ENCODE measurements at regions not wholly inside any gene's neighbourhood (a gene's known extent, or its start where the extent isn't known, plus 50 kb on each side); places are given as distances from the start of the nearest gene placed in this dataset.

DNA sequence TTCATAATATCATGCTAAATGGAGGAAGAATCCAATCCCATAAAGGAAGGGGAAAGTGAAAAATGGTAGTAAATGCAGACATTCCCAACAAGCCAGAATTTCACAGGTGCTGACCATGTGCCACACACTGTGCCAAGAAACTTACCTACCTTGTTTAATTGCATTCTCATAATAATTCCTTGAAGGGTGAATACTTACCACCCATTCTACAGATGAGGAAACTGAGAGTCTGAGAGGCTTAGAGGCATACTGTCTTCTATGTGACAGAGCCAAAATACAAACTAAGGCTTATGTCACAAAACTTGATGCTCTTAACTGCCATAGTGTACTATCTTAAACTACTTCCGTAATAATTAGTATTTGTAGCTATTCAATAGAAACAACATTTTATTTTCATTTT, 454.7 kb downstream of the UTRN start:
- Mint-ChIP-seq H3K27me3 (ENCODE audit: unreplicated experiment) (no peaks in the 10 kb centered on the region), H3K9me3 (ENCODE audit: low read depth, unreplicated experiment) (no peaks in the 10 kb centered on the region), H3K4me3 (ENCODE audit: low read depth, unreplicated experiment) (no peak overlapping the region), H3K4me1 (ENCODE audit: low read depth, unreplicated experiment) (no peaks in the 10 kb centered on the region), H3K27ac (ENCODE audit: unreplicated experiment) (no peak overlapping the region), H3K36me3 (ENCODE audit: insufficient read depth, unreplicated experiment) (no peaks in the 10 kb centered on the region)
- CTCF ChIA-PET: no interaction called here
- DNase-seq: no peak
- BruUV-seq (replicated peaks): no TSS peak
- TF ChIP-seq, protein P1, sequence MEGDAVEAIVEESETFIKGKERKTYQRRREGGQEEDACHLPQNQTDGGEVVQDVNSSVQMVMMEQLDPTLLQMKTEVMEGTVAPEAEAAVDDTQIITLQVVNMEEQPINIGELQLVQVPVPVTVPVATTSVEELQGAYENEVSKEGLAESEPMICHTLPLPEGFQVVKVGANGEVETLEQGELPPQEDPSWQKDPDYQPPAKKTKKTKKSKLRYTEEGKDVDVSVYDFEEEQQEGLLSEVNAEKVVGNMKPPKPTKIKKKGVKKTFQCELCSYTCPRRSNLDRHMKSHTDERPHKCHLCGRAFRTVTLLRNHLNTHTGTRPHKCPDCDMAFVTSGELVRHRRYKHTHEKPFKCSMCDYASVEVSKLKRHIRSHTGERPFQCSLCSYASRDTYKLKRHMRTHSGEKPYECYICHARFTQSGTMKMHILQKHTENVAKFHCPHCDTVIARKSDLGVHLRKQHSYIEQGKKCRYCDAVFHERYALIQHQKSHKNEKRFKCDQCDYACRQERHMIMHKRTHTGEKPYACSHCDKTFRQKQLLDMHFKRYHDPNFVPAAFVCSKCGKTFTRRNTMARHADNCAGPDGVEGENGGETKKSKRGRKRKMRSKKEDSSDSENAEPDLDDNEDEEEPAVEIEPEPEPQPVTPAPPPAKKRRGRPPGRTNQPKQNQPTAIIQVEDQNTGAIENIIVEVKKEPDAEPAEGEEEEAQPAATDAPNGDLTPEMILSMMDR (IDR thresholded peaks at IDR 0.05; ENCODE audit: unreplicated experiment): no peak
- intact Hi-C loops (cut with micrococcal nuclease; ENCODE audit: unreplicated experiment): no loop called here

DNA sequence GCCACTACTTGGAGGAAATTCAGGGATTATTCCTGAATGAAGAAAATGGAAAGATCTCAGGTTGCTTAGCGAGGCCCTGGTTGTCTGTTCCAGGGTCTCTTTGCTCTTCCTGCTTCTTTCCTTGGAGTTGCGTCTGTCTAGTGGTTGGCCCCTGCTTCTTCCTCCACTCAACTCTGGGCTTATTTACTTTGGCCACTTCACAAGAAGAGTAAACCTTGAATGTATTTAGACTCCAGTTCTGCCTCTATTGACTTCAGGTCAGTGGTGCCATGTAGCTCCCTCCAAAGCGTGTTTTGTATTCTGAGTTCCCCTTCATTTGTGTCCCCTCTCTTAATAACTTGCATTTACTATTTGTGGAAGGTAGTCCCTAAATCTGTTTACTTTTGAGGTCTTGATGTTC, 456.5 kb downstream of the UTRN start:
- DNase-seq: no peak
- Mint-ChIP-seq H3K36me3 (ENCODE audit: insufficient read depth, unreplicated experiment) (no peaks in the 10 kb centered on the region), H3K27me3 (ENCODE audit: unreplicated experiment) (no peaks in the 10 kb centered on the region), H3K4me3 (ENCODE audit: low read depth, unreplicated experiment) (no peak overlapping the region), H3K4me1 (ENCODE audit: low read depth, unreplicated experiment) (no peaks in the 10 kb centered on the region), H3K9me3 (ENCODE audit: low read depth, unreplicated experiment) (no peaks in the 10 kb centered on the region), H3K27ac (ENCODE audit: unreplicated experiment) (no peak overlapping the region)
- CTCF ChIA-PET: no interaction called here
- TF ChIP-seq, protein P1 (IDR thresholded peaks at IDR 0.05; ENCODE audit: unreplicated experiment): no peak
- no TSS peak for BruUV-seq (replicated peaks)
- intact Hi-C loops (cut with micrococcal nuclease; ENCODE audit: unreplicated experiment): no loop called here

DNA sequence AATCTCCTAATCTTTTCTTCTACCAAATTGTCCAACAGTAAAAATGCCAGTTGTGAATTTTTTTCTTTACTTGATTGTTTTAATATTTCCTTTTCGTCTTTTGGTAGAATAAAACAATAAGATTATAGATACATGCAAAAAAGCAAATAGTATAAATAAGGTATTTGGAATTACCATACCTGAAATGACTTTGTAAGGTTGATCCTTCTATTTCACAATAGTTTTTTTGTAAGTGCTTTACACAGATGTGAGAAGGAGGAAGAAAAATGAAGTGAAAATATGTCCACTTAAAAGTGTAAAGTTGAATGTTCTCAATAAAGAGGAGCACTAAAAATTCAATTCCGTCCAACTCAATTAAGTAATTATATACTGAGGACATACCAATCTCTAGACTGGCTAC, 457.6 kb downstream of the UTRN start:
- H3K4me3 Mint-ChIP-seq (ENCODE audit: low read depth, unreplicated experiment): no peak overlapping the region
- H3K9me3 Mint-ChIP-seq (ENCODE audit: low read depth, unreplicated experiment): no peaks in the 10 kb centered on the region
- H3K27me3 Mint-ChIP-seq (ENCODE audit: unreplicated experiment): no peaks in the 10 kb centered on the region
- no peaks in the 10 kb centered on the region for H3K4me1 Mint-ChIP-seq (ENCODE audit: low read depth, unreplicated experiment)
- no peak overlapping the region for H3K27ac Mint-ChIP-seq (ENCODE audit: unreplicated experiment)
- no TSS peak for BruUV-seq (replicated peaks)
- CTCF ChIA-PET: no interaction called here
- H3K36me3 Mint-ChIP-seq (ENCODE audit: insufficient read depth, unreplicated experiment): no peaks in the 10 kb centered on the region
- no peak for DNase-seq
- TF ChIP-seq, protein P1 (IDR thresholded peaks at IDR 0.05; ENCODE audit: unreplicated experiment): no peak
- intact Hi-C loops (cut with micrococcal nuclease; ENCODE audit: unreplicated experiment): no loop called here

DNA sequence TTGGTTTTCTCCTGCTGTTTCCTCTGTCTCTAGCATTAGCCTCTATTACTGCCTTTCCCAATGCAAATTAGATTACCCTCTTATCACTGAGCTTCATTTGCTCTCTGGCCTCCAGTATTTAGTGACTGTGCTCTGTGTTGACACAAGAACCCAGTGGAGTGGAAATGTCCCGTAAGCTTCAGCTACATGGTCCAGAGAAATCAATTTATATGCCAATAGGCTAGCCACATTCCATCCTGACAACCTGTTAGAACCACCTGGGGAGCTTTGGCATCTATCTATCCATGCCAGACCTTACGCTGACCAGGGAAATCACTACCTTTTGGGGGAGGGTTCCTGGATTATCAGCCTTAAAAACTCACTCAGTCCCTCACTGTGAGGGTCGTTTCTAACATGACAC, 459.6 kb downstream of the UTRN start:
- no peak overlapping the region for H3K27ac Mint-ChIP-seq (ENCODE audit: unreplicated experiment)
- H3K9me3 Mint-ChIP-seq (ENCODE audit: low read depth, unreplicated experiment): no peaks in the 10 kb centered on the region
- no peaks in the 10 kb centered on the region for H3K27me3 Mint-ChIP-seq (ENCODE audit: unreplicated experiment)
- H3K4me3 Mint-ChIP-seq (ENCODE audit: low read depth, unreplicated experiment): no peak overlapping the region
- TF ChIP-seq, protein P1 (IDR thresholded peaks at IDR 0.05; ENCODE audit: unreplicated experiment): no peak
- intact Hi-C loops (cut with micrococcal nuclease; ENCODE audit: unreplicated experiment): no loop called here
- no peaks in the 10 kb centered on the region for H3K4me1 Mint-ChIP-seq (ENCODE audit: low read depth, unreplicated experiment)
- BruUV-seq (replicated peaks): no TSS peak
- H3K36me3 Mint-ChIP-seq (ENCODE audit: insufficient read depth, unreplicated experiment): no peaks in the 10 kb centered on the region
- CTCF ChIA-PET: no interaction called here
- DNase-seq: no peak

DNA sequence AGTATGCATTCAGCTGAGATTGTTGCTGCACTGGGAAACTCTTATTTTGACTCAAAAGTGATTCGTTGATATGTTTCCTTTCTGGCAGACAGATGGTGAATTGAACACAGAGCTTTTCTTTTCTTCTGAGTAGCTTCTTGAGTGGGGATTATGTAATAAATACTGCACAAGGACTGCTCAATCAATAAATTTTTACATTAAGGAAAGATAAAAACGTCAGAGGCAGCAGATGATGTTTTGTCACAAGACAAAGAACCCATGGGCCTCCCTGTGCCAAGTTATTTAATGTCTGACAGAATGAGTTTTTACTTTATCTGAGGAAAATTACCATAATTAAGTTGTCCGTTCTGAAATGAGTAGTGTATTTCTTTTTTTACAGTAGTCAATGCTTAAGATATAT, 460.3 kb downstream of the UTRN start:
- no peak for DNase-seq
- no peaks in the 10 kb centered on the region for H3K4me1 Mint-ChIP-seq (ENCODE audit: low read depth, unreplicated experiment)
- intact Hi-C loops (cut with micrococcal nuclease; ENCODE audit: unreplicated experiment): no loop called here
- BruUV-seq (replicated peaks): no TSS peak
- H3K4me3 Mint-ChIP-seq (ENCODE audit: low read depth, unreplicated experiment): no peak overlapping the region
- TF ChIP-seq, protein P1 (IDR thresholded peaks at IDR 0.05; ENCODE audit: unreplicated experiment): no peak
- no peak overlapping the region for H3K27ac Mint-ChIP-seq (ENCODE audit: unreplicated experiment)
- H3K27me3 Mint-ChIP-seq (ENCODE audit: unreplicated experiment): no peaks in the 10 kb centered on the region
- CTCF ChIA-PET: no interaction called here
- H3K36me3 Mint-ChIP-seq (ENCODE audit: insufficient read depth, unreplicated experiment): peaks cover 4% of the 10 kb centered on the region
- no peaks in the 10 kb centered on the region for H3K9me3 Mint-ChIP-seq (ENCODE audit: low read depth, unreplicated experiment)
